ENCODE measurements at regions not wholly inside any gene's neighbourhood (a gene's known extent, or its start where the extent isn't known, plus 50 kb on each side); places are given as distances from the start of the nearest gene placed in this dataset.

DNA sequence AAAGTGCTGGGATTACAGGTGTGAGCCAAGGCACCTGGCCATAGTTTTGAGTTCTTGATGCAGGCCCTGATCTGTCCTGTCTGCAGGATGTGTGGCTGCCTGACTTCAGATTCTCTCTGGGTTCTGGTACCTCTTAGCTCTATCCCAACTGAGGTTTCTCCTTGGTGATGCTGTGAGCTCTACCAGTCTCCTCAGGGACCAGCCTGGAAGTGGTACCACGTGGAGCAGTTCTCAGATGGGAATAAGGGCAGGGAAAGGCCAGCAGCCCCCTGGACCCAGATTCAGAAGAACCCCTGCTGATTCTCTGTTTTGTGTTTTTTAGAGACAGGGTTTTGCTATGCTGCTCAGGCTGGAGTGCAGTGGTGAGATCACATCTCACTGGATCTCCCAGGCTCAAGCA is 85.0 kb upstream of the HELT start:
- no peak for TF ChIP-seq ZNF366 (tag by site-specific recombination; conservative IDR thresholded peaks at IDR 0.05)
- TF ChIP-seq ZNF530 (tag by site-specific recombination; IDR thresholded peaks at IDR 0.05; ENCODE audit: low read depth): no peak
- TF ChIP-seq ZNF621 (tag by site-specific recombination; IDR thresholded peaks at IDR 0.05): no peak
- no peak for TF ChIP-seq ZNF521 (tag by site-specific recombination; IDR thresholded peaks at IDR 0.05)
- TF ChIP-seq, protein P1, sequence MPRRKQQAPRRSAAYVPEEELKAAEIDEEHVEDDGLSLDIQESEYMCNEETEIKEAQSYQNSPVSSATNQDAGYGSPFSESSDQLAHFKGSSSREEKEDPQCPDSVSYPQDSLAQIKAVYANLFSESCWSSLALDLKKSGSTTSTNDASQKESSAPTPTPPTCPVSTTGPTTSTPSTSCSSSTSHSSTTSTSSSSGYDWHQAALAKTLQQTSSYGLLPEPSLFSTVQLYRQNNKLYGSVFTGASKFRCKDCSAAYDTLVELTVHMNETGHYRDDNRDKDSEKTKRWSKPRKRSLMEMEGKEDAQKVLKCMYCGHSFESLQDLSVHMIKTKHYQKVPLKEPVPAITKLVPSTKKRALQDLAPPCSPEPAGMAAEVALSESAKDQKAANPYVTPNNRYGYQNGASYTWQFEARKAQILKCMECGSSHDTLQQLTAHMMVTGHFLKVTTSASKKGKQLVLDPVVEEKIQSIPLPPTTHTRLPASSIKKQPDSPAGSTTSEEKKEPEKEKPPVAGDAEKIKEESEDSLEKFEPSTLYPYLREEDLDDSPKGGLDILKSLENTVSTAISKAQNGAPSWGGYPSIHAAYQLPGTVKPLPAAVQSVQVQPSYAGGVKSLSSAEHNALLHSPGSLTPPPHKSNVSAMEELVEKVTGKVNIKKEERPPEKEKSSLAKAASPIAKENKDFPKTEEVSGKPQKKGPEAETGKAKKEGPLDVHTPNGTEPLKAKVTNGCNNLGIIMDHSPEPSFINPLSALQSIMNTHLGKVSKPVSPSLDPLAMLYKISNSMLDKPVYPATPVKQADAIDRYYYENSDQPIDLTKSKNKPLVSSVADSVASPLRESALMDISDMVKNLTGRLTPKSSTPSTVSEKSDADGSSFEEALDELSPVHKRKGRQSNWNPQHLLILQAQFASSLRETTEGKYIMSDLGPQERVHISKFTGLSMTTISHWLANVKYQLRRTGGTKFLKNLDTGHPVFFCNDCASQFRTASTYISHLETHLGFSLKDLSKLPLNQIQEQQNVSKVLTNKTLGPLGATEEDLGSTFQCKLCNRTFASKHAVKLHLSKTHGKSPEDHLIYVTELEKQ (tag by site-specific recombination; IDR thresholded peaks at IDR 0.05; ENCODE audit: borderline replicate concordance): no peak
- TF ChIP-seq ZNF10 (tag by site-specific recombination; IDR thresholded peaks at IDR 0.05): no peak
- ChIA-PET CTCF (no interaction called here), POLR2A (no interaction called here)
- Histone ChIP-seq H3K4me3 (ENCODE audit: low read depth, low read length) (no peak overlapping the region), H3K9me3 (ENCODE audit: control insufficient read depth, insufficient read depth, low read depth, low read length) (no peaks in the 10 kb centered on the region), H3K4me1 (ENCODE audit: control insufficient read depth, insufficient read depth, low read length) (peaks cover 4% of the 10 kb centered on the region; the same call in 1 of the 2 replicates), H3K36me3 (ENCODE audit: control insufficient read depth in 2 of 2, insufficient read depth in 1 of 2, low read length in 2 of 2) (no peaks in the 10 kb centered on the region), H3K27ac (ENCODE audit: extremely low read depth, low read depth, low read length) (no peak overlapping the region)

DNA sequence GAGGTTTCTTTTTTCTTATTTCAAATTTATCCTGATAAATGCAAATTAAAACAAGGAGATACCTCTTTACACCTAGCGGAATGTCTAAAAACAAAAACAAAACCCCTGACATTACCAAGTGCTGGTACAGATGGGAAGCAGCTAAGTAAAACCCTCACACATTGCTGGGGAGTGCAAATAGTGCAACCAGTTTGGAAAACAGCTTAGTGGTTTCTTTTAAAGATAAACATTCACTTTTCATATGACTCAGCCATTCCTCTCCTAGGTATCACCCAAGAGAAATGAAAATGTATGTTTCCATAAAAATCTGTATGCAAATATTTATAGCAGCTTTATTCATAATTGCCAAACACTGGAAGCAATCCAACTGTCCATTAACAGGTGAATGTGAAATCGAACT is 84.1 kb upstream of the HELT start:
- no peak overlapping the region for H3K4me3 ChIP-seq (ENCODE audit: low read depth, low read length)
- ChIA-PET POLR2A (no interaction called here), CTCF (interaction anchor here (0.6 kb wide), 1 partner anchor 10 kb away, joined by 3 read pairs; no protein-coding TSS in a partner anchor)
- no peaks in the 10 kb centered on the region for H3K9me3 ChIP-seq (ENCODE audit: control insufficient read depth, insufficient read depth, low read depth, low read length)
- TF ChIP-seq GLIS1 (tag by site-specific recombination; IDR thresholded peaks at IDR 0.05): no peak
- TF ChIP-seq, protein P2, sequence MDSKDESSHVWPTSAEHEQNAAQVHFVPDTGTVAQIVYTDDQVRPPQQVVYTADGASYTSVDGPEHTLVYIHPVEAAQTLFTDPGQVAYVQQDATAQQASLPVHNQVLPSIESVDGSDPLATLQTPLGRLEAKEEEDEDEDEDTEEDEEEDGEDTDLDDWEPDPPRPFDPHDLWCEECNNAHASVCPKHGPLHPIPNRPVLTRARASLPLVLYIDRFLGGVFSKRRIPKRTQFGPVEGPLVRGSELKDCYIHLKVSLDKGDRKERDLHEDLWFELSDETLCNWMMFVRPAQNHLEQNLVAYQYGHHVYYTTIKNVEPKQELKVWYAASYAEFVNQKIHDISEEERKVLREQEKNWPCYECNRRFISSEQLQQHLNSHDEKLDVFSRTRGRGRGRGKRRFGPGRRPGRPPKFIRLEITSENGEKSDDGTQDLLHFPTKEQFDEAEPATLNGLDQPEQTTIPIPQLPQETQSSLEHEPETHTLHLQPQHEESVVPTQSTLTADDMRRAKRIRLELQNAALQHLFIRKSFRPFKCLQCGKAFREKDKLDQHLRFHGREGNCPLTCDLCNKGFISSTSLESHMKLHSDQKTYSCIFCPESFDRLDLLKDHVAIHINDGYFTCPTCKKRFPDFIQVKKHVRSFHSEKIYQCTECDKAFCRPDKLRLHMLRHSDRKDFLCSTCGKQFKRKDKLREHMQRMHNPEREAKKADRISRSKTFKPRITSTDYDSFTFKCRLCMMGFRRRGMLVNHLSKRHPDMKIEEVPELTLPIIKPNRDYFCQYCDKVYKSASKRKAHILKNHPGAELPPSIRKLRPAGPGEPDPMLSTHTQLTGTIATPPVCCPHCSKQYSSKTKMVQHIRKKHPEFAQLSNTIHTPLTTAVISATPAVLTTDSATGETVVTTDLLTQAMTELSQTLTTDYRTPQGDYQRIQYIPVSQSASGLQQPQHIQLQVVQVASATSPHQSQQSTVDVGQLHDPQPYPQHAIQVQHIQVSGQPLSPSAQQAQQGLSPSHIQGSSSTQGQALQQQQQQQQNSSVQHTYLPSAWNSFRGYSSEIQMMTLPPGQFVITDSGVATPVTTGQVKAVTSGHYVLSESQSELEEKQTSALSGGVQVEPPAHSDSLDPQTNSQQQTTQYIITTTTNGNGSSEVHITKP (tag by site-specific recombination; IDR thresholded peaks at IDR 0.05): no peak
- H3K36me3 ChIP-seq (ENCODE audit: control insufficient read depth in 2 of 2, insufficient read depth in 1 of 2, low read length in 2 of 2): no peaks in the 10 kb centered on the region
- H3K4me1 ChIP-seq (ENCODE audit: control insufficient read depth, insufficient read depth, low read length): peaks cover 4% of the 10 kb centered on the region; the same call in 1 of the 2 replicates
- no peak overlapping the region for H3K27ac ChIP-seq (ENCODE audit: extremely low read depth, low read depth, low read length)

DNA sequence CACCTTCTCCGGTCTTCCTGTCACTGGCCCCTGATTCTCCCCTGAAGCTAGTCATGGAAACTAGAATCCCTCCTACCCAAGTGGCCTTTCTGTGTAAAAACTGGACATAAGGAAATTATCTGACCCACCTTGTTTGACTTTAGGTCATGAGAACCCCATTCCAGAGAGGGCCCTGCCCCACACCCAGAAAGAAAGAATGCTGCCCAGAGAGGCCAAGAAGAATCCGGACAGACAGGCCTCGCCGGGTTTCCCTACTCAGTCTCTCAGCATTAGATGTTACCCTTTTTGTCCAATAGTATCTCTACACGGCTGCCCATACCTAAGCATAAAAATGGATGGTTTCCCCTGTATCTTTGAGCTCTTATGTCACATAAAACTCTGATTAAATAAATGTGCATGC is 83.3 kb upstream of the HELT start:
- ChIA-PET POLR2A (no interaction called here), CTCF (no interaction called here)
- H3K4me1 ChIP-seq (ENCODE audit: control insufficient read depth, insufficient read depth, low read length): peaks cover 4% of the 10 kb centered on the region; the same call in 1 of the 2 replicates
- TF ChIP-seq, protein P3, sequence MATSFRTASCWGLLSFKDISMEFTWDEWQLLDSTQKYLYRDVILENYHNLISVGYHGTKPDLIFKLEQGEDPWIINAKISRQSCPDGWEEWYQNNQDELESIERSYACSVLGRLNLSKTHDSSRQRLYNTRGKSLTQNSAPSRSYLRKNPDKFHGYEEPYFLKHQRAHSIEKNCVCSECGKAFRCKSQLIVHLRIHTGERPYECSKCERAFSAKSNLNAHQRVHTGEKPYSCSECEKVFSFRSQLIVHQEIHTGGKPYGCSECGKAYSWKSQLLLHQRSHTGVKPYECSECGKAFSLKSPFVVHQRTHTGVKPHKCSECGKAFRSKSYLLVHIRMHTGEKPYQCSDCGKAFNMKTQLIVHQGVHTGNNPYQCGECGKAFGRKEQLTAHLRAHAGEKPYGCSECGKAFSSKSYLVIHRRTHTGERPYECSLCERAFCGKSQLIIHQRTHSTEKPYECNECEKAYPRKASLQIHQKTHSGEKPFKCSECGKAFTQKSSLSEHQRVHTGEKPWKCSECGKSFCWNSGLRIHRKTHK (tag by site-specific recombination; IDR thresholded peaks at IDR 0.05): no peak
- TF ChIP-seq HOXD13 (CRISPR knock-in tag; IDR thresholded peaks at IDR 0.05; ENCODE audit: borderline replicate concordance): no peak
- no peaks in the 10 kb centered on the region for H3K36me3 ChIP-seq (ENCODE audit: control insufficient read depth in 2 of 2, insufficient read depth in 1 of 2, low read length in 2 of 2)
- no peak overlapping the region for H3K4me3 ChIP-seq (ENCODE audit: low read depth, low read length)
- H3K27ac ChIP-seq (ENCODE audit: extremely low read depth, low read depth, low read length): no peak overlapping the region
- no peaks in the 10 kb centered on the region for H3K9me3 ChIP-seq (ENCODE audit: control insufficient read depth, insufficient read depth, low read depth, low read length)

Data from HEK293 (cell line).